ENCODE measurements at regions not wholly inside any gene's neighbourhood (a gene's known extent, or its start where the extent isn't known, plus 50 kb on each side); places are given as distances from the start of the nearest gene placed in this dataset.
"Not testable (repeated sequence)": the region's sequence is repeated elsewhere in the genome, so short reads cannot be mapped to it uniquely, and the experiment has no call there.

GRCh38 chr7:55683501-55683900 is 111.2 kb upstream of the VOPP1 start:
- TF ChIP-seq CTCF, POLR2A, EP300 (IDR thresholded peaks at IDR 0.05): not testable (repeated sequence)
